MCF 10A (cell line): ENCODE measurements at regions not wholly inside any gene's neighbourhood (a gene's known extent, or its start where the extent isn't known, plus 50 kb on each side); places are given as distances from the start of the nearest gene placed in this dataset.

ENCODE experiments used
- BruUV-seq: library from RNA; stranded (reverse); fragments of 400-500 nt; replicated peaks from 2 replicates; lab custom pipeline; 2021; lab: Mats Ljungman, UMichigan
- CTCF ChIA-PET: fragments of 300-600 bp; sonication (Branson Sonifier 250); formaldehyde crosslinking; extraction: SDS; loops from one replicate; lab custom pipeline; 2021; ENCODE audit warnings: antibody characterized with exemption, inconsistent platforms; lab: Yijun Ruan, JAX
- POLR2A ChIA-PET: fragments of 300-600, 350-650 bp; sonication (Branson Sonifier 250); formaldehyde crosslinking; extraction: SDS; loops from one replicate; lab custom pipeline; 2020; ENCODE audit warnings: antibody characterized with exemption, inconsistent platforms; lab: Yijun Ruan, JAX
- DNase-seq: peaks from one replicate; pipeline ENCODE4 v3.0.0-alpha.2; 2018; ENCODE audit not compliant: unreplicated experiment
- H3K27ac Mint-ChIP-seq: one replicate; pipeline ENCODE4 v1.8.0; 2022; ENCODE audit warnings: mild to moderate bottlenecking, low read depth, mixed read lengths; ENCODE audit not compliant: unreplicated experiment
- H3K27me3 Mint-ChIP-seq: one replicate; pipeline ENCODE4 v1.8.0; 2022; ENCODE audit warnings: mixed read lengths; ENCODE audit not compliant: insufficient read depth, unreplicated experiment
- H3K36me3 Mint-ChIP-seq: one replicate; pipeline ENCODE4 v1.8.0; 2022; ENCODE audit warnings: mild to moderate bottlenecking, moderate library complexity, mixed read lengths; ENCODE audit not compliant: insufficient read depth, unreplicated experiment
- H3K4me1 Mint-ChIP-seq: one replicate; pipeline ENCODE4 v1.8.0; 2022; ENCODE audit warnings: mixed read lengths; ENCODE audit not compliant: insufficient read depth, unreplicated experiment
- H3K4me3 Mint-ChIP-seq: one replicate; pipeline ENCODE4 v1.8.0; 2022; ENCODE audit warnings: mild to moderate bottlenecking, moderate library complexity, mixed read lengths; ENCODE audit not compliant: unreplicated experiment
- H3K9me3 Mint-ChIP-seq: one replicate; pipeline ENCODE4 v1.8.0; 2022; ENCODE audit warnings: mixed read lengths; ENCODE audit not compliant: unreplicated experiment
- CTCF ChIP-seq: fragments of 200-600 bp; IDR thresholded peaks from one replicate; pipeline ENCODE4 v1.8.0; 2022; ENCODE audit warnings: antibody characterized with exemption, mild to moderate bottlenecking; ENCODE audit not compliant: unreplicated experiment
- intact Hi-C: fragments of 100-400 bp; cut with micrococcal nuclease; formaldehyde crosslinking; loops from 2 replicates; pipeline ENCODE4 v1.14.1; 2022

DNA sequence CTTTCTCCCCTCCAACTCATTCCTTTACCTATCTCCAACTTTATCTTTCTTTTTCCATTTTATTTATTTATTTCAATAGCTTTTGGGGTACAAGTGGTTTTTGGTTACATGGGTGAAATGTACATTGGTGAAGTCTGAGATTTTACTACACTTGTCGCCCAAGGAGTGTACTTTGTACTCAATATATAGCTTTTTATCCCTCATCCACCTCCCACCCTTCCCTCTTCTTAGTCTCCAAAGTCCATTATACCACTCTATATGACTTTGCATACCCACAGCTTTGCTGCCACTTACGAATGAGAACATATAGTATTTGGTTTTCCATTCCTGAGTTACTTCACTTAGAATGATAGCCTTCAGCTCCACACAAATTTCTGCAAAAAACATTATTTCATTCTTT is 152.6 kb upstream of the NUDT4 start:
- Mint-ChIP-seq H3K9me3 (peaks cover 7% of the 10 kb centered on the region), H3K27me3 (no peaks in the 10 kb centered on the region), H3K4me3 (no peak overlapping the region), H3K27ac (no peak overlapping the region), H3K4me1 (peaks cover 19% of the 10 kb centered on the region), H3K36me3 (no peaks in the 10 kb centered on the region)
- CTCF ChIA-PET: interaction anchor here (0.6 to 0.7 kb wide), 2 partner anchors 227 to 413 kb away, joined by 3 read pairs; no protein-coding TSS in a partner anchor
- intact Hi-C loops: no loop called here
- no TSS peak for BruUV-seq
- DNase-seq: no peak
- POLR2A ChIA-PET: interaction anchor here (0.6 to 1.0 kb wide), 3 partner anchors 86 to 132 kb away, joined by 3 read pairs; no protein-coding TSS in a partner anchor
- TF ChIP-seq CTCF: no peak

GRCh38 chr12:93226361-93226760 is 151.4 kb upstream of the NUDT4 start:
- DNase-seq: no peak
- no TSS peak for BruUV-seq
- Mint-ChIP-seq H3K36me3 (no peaks in the 10 kb centered on the region), H3K27ac (no peak overlapping the region), H3K27me3 (no peaks in the 10 kb centered on the region), H3K9me3 (peaks cover 6% of the 10 kb centered on the region), H3K4me1 (peaks cover 22% of the 10 kb centered on the region), H3K4me3 (no peak overlapping the region)
- intact Hi-C loops: no loop called here
- ChIA-PET CTCF (no interaction called here), POLR2A (no interaction called here)
- TF ChIP-seq CTCF: no peak

DNA sequence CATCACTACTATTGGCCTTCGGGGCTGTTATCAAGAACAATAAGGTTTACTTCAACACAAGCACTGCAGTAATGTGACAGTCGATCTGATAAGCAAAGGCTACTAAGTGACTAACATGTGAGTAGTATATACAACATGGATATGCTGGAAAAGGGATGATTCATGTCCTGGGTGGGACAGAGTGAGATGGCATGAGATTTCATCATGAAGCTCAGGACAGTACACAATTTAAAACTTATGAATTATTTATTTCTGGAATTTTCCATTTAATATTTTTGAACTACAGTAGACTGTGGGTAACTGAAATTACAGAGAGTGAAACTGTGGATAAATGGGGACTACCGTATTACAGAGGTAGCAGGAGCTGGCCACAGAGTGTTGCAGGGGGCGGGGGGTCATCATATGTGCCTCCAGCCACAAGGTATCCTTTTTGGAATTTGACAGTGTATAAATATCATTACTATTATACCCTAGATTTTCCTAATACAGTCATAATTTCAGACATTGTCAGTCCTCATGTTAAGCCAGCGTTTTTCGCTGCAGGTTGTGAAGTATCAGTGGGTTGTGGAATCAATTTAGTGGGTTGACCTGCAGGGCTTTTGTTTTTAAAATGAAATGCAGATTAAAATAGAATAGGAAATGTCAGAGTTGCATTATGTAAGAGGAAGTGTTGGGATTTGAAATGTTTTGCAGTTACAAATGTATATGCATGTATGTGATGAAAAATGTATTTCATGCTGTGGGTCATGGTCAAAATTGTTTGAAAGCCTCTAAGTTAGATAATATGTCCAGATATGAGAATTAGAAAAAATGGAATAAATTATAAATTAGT is 148.0 kb upstream of the NUDT4 start:
- no peaks in the 10 kb centered on the region for H3K9me3 Mint-ChIP-seq
- H3K4me1 Mint-ChIP-seq: peaks cover 18% of the 10 kb centered on the region
- CTCF ChIA-PET: interaction anchor here (0.6 to 1.9 kb wide), 2 partner anchors 12 to 131 kb away, joined by 3 to 5 read pairs; no protein-coding TSS in a partner anchor
- intact Hi-C loops: no loop called here
- POLR2A ChIA-PET: interaction anchor here (0.6 to 1.8 kb wide), 5 partner anchors 15 to 151 kb away, joined by 3 to 6 read pairs (median 3); no protein-coding TSS in a partner anchor
- H3K36me3 Mint-ChIP-seq: no peaks in the 10 kb centered on the region
- no peak overlapping the region for H3K4me3 Mint-ChIP-seq
- peak overlapping the region; percentile 83 for H3K27ac Mint-ChIP-seq
- TSS peak; percentile 89 for BruUV-seq
- TF ChIP-seq CTCF: no peak
- peak; percentile 73 for DNase-seq
- H3K27me3 Mint-ChIP-seq: no peaks in the 10 kb centered on the region

- intact Hi-C loops: no loop called here
- no peak for DNase-seq
- TF ChIP-seq CTCF: no peak
- ChIA-PET CTCF (interaction anchor here (1.9 kb wide), 1 partner anchor 12 kb away, joined by 5 read pairs; no protein-coding TSS in a partner anchor), POLR2A (interaction anchor here (0.6 to 1.8 kb wide), 3 partner anchors 14 to 143 kb away, joined by 3 to 6 read pairs (median 3); no protein-coding TSS in a partner anchor)
- no TSS peak for BruUV-seq
- H3K4me1 Mint-ChIP-seq: peaks cover 23% of the 10 kb centered on the region
- no peaks in the 10 kb centered on the region for H3K36me3 Mint-ChIP-seq
- no peaks in the 10 kb centered on the region for H3K27me3 Mint-ChIP-seq
- H3K27ac Mint-ChIP-seq: peak overlapping the region; percentile 83
- no peak overlapping the region for H3K4me3 Mint-ChIP-seq
- no peaks in the 10 kb centered on the region for H3K9me3 Mint-ChIP-seq
Measured at GRCh38 chr12:93230326-93230720, 147.4 kb upstream of the NUDT4 start.
